Left ventricle myocardium superior (tissue), 1 donor: ENCODE measurements at regions not wholly inside any gene's neighbourhood (a gene's known extent, or its start where the extent isn't known, plus 50 kb on each side); places are given as distances from the start of the nearest gene placed in this dataset.
"Not testable (repeated sequence)": the region's sequence is repeated elsewhere in the genome, so short reads cannot be mapped to it uniquely, and the experiment has no call there.

Experiments
- ATAC-seq: fragments of 200-7000 bp; cut with Tn5 transposase; one replicate; pipeline ENCODE4 v1.9.1; 2020; ENCODE audit warnings: mild to moderate bottlenecking, moderate library complexity
- DNase-seq: peaks from one replicate; pipeline ENCODE4 v3.0.0-alpha.2; 2020
- intact Hi-C: fragments of 100-400 bp; cut with micrococcal nuclease; formaldehyde crosslinking; loops from one replicate; pipeline ENCODE4 v1.11.0; 2022
- donor health status: DM: no; HTN: yes; CAD: no; lungs with severe emphysema.

GRCh38 chr6:84871925-84872324 lies 107.5 kb upstream of the TBX18 start:
- DNase-seq: no peak
- ATAC-seq: no peak
- intact Hi-C loops: no loop called here

DNA sequence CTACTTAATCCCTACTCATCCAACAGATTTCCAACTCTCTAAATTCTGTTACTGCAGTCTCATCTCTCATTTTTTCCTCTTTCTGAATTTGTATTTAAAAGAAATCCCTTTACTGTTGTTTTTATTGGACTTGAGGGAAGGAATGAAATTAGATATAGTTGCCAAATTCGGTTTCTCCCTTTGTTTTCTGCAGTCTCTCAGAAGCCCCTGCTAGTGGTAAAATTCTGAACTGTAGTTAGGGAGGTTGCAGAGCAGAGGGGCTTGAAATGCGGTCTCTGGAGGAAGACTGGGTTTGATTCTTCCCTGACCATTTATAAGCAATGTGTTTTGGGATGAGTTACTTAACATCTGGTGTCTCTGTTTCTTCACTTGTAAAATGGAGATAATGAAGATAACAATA lies 106.3 kb upstream of the TBX18 start:
- ATAC-seq (no peak), DNase-seq (no peak)
- intact Hi-C loops: no loop called here

DNA sequence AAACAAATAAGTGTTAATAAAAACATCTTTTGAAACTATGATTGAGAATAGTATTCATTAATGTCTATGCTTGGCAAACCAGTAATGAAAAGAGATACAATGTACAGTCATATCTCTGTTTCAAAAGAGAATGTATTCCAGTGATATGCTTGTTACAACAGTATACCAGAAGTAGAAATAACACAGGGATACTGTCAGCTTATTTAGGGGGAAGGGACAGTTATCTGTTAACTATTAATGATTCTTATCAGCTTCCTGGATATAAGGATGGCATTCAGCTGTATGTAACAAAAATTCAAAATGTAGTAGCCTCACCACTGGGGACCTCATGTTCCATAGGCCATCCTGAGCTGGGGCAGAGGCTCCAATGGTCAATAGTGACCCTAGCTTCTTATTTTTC lies 103.8 kb upstream of the TBX18 start:
- DNase-seq (no peak), ATAC-seq (no peak)

DNA sequence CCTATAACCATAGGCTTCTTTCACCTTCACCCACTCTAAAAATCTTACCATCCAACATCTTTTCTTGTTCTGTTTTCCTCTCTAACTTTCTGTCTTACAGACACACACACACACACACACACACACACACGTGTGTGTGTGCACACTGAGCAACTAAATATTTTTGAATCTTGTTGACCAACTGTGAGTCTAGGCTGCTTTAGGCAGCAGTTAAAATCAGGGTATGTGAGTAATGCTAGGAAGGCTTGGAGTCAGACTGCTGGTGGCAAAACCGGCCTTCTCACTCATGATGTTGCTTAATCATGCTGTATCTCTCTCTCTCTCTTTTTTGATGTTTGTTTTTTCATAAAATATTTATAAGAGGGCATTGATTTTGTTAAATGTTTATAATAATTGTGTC lies 103.1 kb upstream of the TBX18 start:
- intact Hi-C loops: no loop called here
- ATAC-seq: no peak
- no peak for DNase-seq

More for the DNA sequence above, 103.8 kb upstream of the TBX18 start:
- intact Hi-C loops: no loop called here

GRCh38 chr6:84866715-84867114 lies 102.3 kb upstream of the TBX18 start:
- intact Hi-C loops: no loop called here
- DNase-seq (no peak), ATAC-seq (no peak)

- DNase-seq, ATAC-seq, intact Hi-C loops: not testable (repeated sequence)
Observed at GRCh38 chr6:84865372-84865771, 101.0 kb upstream of the TBX18 start.

DNA sequence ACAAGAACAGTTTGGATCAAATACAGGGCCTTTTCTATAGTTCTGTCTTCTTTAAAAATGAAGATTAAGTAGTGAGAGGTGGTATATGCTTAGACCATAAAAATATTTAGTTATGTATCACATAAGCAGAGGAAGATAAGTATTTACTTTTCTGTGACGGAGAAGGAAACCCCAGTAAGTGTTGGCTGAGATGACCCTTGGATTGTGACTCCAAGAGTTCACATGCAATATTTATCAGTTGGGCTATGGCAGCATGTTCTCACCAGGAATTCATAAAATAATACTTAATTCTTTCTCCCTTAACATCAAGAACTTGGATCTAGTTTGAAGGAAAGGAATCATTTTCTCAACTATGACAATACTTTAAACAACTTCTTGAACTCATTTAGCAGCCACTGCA lies 98.4 kb upstream of the TBX18 start:
- ATAC-seq (no peak), DNase-seq (no peak)
- intact Hi-C loops: no loop called here

- DNase-seq (no peak), ATAC-seq (no peak)
- intact Hi-C loops: no loop called here
Observed at GRCh38 chr6:84860920-84861319, 96.5 kb upstream of the TBX18 start.

DNA sequence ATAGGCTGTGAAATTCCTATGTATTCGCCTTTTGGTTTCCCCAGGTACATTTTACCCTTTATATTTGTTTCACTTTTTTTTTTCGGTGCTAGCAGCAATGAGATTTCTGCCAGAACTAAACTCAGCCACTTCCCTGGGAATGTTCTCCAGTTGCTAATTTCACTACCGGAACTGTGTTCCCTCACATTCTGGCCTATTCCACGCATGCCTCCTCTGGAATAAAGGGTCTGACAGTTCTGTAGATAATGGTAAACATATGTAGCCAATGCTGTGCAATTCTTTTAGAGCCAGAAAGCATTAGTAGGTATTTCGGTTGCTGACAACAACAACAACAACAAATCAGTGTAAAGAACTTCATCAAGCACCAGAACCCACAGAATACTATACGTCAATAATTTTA lies 96.1 kb upstream of the TBX18 start:
- intact Hi-C loops: no loop called here
- no peak for DNase-seq
- no peak for ATAC-seq

- ATAC-seq (no peak), DNase-seq (no peak)
- intact Hi-C loops: no loop called here
Observed at GRCh38 chr6:84854811-84855400, 90.5 kb upstream of the TBX18 start.

DNA sequence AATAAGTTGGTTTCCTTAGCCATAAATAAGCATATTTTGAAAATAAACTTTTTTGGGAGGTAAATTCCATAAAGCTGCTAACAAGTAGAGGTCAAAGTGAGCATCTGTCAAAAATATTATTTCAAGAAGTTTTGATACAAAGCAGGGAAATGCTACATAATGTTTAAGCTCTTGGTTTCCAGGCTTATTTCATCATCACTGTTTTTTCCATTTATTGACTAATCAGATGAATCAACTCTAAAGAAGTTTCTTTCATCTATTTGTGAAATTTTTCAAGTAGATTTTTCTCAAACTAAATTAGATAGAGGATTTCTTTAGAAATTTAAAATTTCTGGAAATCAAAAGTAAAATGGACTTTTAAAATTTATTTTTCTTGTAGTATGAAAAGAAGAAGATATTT lies 89.5 kb upstream of the TBX18 start:
- ATAC-seq (no peak), DNase-seq (no peak)
- intact Hi-C loops: no loop called here

DNA sequence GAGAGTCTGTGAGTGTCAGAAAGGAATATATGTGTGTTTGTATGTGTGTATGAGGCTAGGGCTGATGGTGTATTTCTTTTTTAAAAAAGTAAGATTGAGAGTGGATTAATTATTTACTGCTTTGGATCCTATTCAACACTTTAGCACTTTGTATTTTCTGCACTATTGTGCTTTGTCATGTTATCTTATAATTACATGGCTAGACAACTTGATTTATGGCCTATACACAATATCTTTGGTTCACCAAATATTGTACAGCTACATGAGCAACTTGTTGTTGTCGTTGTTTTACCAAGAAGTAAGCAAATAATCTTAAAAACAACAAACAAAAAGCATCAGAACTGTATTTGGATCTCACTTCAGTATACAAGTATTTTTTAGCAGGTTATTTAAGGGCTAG lies 84.6 kb upstream of the TBX18 start:
- intact Hi-C loops: no loop called here
- ATAC-seq (no peak), DNase-seq (no peak)

- intact Hi-C loops: no loop called here
- no peak for ATAC-seq
- no peak for DNase-seq
Observed at GRCh38 chr6:84847390-84848160, 83.2 kb upstream of the TBX18 start.

- ATAC-seq: no peak
- DNase-seq: no peak
Observed at GRCh38 chr6:84842525-84843166, 78.2 kb upstream of the TBX18 start.

DNA sequence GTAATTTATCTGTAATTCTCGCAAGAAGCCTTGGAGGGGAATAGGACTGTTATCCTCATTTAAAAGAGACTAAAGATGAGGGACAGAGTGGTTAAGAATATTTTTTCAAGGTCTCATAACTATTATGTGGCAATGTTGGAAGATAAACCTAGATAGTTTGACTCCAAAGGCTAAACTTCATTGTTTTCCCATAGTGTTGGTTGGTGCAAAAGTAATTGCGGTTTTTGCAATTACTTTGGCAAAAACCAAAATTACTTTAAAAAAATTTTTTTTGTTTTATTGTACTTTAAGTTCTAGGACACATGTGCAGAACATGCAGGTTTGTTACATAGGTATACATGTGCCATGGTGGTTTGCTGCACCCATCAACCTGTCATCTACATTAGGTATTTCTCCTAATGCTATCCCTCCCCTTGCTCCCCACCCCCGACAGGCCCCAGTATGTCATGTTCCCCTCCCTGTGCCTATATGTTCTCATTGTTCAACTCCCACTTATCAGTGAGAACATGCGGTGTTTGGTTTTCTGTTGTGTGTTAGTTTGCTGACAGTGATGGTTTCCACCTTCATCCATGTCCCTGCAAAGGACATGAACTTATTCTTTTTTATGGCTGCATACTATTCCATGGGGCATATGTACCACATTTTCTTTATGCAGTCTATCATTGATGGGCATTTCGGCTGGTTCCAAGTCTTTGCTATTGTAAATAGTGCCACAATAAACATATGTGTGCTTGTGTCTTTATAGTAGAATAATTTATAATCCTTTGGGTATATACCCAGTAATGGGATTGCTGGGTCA lies 72.9 kb upstream of the TBX18 start:
- ATAC-seq, intact Hi-C loops, DNase-seq: not testable (repeated sequence)

More at GRCh38 chr6:84842525-84843166, 78.2 kb upstream of the TBX18 start:
- intact Hi-C loops: no loop called here

DNA sequence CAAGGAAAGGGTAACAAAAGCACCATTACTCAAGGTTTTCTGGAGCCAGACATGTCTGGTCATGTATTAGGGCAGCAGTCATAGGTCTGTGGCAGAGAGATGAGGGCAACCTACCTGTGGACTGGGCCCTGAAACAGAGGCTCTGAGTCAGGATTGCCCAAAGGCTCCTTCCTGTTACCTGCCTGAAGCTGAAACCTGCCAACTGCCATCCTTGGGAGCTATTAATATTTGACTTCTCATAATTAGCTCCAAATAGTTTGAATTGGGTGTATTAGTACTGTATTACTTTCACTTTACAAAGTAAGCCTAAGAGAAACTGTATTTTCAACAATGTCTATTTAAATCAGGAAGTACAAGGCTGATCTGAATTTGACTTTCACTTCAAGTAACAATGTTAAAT lies 72.0 kb upstream of the TBX18 start:
- DNase-seq (no peak), ATAC-seq (no peak)
- intact Hi-C loops: no loop called here

DNA sequence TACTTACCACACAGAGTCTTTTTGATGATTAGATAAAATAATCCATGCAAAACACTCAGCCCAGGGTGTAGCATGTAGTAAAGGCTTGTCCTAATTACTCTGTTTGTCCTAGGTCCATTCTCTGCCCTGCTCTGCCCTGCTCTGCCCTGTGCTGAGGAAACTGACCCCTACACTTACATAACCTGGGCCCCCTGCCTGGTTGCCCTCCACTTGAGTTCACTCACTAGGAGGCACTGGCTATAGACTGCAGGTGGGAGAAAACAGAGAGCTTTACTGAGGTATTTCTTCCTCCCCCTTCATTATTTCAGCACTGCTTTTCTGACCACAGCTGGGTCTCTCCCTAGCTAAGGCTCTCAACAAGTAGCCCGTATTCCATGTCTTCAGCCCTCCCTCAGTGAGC lies 70.9 kb upstream of the TBX18 start:
- intact Hi-C loops: no loop called here
- ATAC-seq (no peak), DNase-seq (no peak)

DNA sequence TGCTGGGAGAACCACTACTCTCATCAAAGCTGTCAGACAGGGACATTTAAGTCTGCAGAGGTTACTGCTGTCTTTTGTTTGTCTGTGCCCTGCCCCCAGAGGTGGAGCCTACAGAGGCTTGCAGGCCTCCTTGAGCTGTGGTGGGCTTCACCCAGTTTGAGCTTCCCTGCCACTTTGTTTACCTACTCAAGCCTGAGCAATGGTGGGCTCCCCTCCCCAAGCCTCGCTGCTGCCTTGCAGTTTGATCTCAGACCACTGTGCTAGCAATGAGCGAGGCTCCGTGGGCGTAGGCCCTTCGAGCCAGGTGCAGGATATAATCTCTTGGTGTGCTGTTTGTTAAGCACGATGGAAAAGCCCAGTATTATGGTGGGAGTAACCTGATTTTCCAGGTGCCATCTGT lies 67.5 kb upstream of the TBX18 start:
- ATAC-seq, intact Hi-C loops, DNase-seq: not testable (repeated sequence)

GRCh38 chr6:84825461-84825860 lies 61.1 kb upstream of the TBX18 start:
- intact Hi-C loops: no loop called here
- ATAC-seq (no peak), DNase-seq (no peak)

- ATAC-seq, DNase-seq, intact Hi-C loops: not testable (repeated sequence)
Observed at GRCh38 chr6:84821314-84821713, 56.9 kb upstream of the TBX18 start.
